ENCODE measurements at regions not wholly inside any gene's neighbourhood (a gene's known extent, or its start where the extent isn't known, plus 50 kb on each side); places are given as distances from the start of the nearest gene placed in this dataset.

DNA sequence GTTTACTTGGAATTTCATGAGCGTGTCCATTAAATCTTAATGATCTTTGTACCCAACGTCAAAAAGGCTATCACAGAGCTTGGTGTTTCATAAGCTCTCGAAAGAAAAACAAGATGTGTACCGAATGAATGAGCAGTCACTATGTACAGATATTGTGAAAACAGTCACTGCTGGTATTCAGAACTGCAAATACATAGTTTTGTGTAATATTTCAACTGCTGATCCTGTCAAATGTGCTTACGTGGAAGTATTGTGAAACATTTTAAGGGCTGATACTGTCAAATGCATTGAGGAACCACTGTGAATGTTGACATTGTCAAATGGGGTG, 184.2 kb upstream of the KLHL29 start:
- RAD21 ChIA-PET (ENCODE audit: low non-redundant PET in 1 of 2, low total read pairs in 2 of 2, uncharacterized antibody in 2 of 2, unreplicated experiment in 2 of 2), result no interaction called here
- H3K4me1 ChIP-seq (ENCODE audit: control insufficient read depth in 1 of 2, insufficient read depth in 2 of 2, low read length in 2 of 2), result no peaks in the 10 kb centered on the region

More for the DNA sequence above, 184.2 kb upstream of the KLHL29 start:
- Histone ChIP-seq H3K9me2 (ENCODE audit: insufficient read depth) (no peaks in the 10 kb centered on the region), H4K20me1 (ENCODE audit: insufficient read depth) (no peaks in the 10 kb centered on the region), H2AFZ (ENCODE audit: low read depth, low read length, poor library complexity, severe bottlenecking) (no peak overlapping the region), H3K9ac (ENCODE audit: low read length) (no peak overlapping the region), H3K27me3 (ENCODE audit: insufficient read depth, low read length) (peaks cover 22% of the 10 kb centered on the region), H3K36me3 (ENCODE audit: control insufficient read depth in 1 of 2, insufficient read depth in 2 of 2, low read length in 2 of 2) (no peaks in the 10 kb centered on the region), H3K79me2 (ENCODE audit: insufficient read depth, low read length) (no peaks in the 10 kb centered on the region), H3K4me3 (replicated peaks in 1 of 2; ENCODE audit: low read depth in 1 of 2, low read length in 2 of 2) (no peak overlapping the region), H3K9me3 (ENCODE audit: control insufficient read depth in 1 of 2, insufficient read depth in 1 of 2, low read depth in 1 of 2, low read length in 2 of 2) (no peaks in the 10 kb centered on the region), H3K4me2 (ENCODE audit: low read length) (no peak overlapping the region), H3K27ac (ENCODE audit: low read depth, low read length) (no peak overlapping the region)
- DNase-seq (ENCODE audit: low read depth, low spot score), result no peak
- no TSS peak for BruUV-seq (replicated peaks)
- TF ChIP-seq TCF7L2 (IDR thresholded peaks at IDR 0.05; ENCODE audit: borderline replicate concordance, extremely low read depth, insufficient read depth, insufficient read length) (no peak), RAD21 (IDR thresholded peaks at IDR 0.05; ENCODE audit: low read depth) (no peak), SRF (IDR thresholded peaks at IDR 0.05; ENCODE audit: low read depth) (no peak), EZH2 (IDR thresholded peaks at IDR 0.05) (no peak), SIN3A (IDR thresholded peaks at IDR 0.05; ENCODE audit: low read depth) (no peak), CBX3 (IDR thresholded peaks at IDR 0.05; ENCODE audit: low read depth) (no peak), SP1 (IDR thresholded peaks at IDR 0.05; ENCODE audit: low read depth) (no peak), EZH2phosphoT487 (IDR thresholded peaks at IDR 0.05; ENCODE audit: borderline replicate concordance) (no peak), EGR1 (IDR thresholded peaks at IDR 0.05; ENCODE audit: low read depth) (no peak), ZFX (IDR thresholded peaks at IDR 0.05) (no peak), JUND (IDR thresholded peaks at IDR 0.05) (no peak)
- TF ChIP-seq, protein P1, sequence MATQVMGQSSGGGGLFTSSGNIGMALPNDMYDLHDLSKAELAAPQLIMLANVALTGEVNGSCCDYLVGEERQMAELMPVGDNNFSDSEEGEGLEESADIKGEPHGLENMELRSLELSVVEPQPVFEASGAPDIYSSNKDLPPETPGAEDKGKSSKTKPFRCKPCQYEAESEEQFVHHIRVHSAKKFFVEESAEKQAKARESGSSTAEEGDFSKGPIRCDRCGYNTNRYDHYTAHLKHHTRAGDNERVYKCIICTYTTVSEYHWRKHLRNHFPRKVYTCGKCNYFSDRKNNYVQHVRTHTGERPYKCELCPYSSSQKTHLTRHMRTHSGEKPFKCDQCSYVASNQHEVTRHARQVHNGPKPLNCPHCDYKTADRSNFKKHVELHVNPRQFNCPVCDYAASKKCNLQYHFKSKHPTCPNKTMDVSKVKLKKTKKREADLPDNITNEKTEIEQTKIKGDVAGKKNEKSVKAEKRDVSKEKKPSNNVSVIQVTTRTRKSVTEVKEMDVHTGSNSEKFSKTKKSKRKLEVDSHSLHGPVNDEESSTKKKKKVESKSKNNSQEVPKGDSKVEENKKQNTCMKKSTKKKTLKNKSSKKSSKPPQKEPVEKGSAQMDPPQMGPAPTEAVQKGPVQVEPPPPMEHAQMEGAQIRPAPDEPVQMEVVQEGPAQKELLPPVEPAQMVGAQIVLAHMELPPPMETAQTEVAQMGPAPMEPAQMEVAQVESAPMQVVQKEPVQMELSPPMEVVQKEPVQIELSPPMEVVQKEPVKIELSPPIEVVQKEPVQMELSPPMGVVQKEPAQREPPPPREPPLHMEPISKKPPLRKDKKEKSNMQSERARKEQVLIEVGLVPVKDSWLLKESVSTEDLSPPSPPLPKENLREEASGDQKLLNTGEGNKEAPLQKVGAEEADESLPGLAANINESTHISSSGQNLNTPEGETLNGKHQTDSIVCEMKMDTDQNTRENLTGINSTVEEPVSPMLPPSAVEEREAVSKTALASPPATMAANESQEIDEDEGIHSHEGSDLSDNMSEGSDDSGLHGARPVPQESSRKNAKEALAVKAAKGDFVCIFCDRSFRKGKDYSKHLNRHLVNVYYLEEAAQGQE (IDR thresholded peaks at IDR 0.05; ENCODE audit: low read depth), result no peak
- TF ChIP-seq, protein P2, sequence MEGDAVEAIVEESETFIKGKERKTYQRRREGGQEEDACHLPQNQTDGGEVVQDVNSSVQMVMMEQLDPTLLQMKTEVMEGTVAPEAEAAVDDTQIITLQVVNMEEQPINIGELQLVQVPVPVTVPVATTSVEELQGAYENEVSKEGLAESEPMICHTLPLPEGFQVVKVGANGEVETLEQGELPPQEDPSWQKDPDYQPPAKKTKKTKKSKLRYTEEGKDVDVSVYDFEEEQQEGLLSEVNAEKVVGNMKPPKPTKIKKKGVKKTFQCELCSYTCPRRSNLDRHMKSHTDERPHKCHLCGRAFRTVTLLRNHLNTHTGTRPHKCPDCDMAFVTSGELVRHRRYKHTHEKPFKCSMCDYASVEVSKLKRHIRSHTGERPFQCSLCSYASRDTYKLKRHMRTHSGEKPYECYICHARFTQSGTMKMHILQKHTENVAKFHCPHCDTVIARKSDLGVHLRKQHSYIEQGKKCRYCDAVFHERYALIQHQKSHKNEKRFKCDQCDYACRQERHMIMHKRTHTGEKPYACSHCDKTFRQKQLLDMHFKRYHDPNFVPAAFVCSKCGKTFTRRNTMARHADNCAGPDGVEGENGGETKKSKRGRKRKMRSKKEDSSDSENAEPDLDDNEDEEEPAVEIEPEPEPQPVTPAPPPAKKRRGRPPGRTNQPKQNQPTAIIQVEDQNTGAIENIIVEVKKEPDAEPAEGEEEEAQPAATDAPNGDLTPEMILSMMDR (IDR thresholded peaks at IDR 0.05 in 2 of 3, conservative IDR thresholded peaks at IDR 0.05 in 1 of 3; ENCODE audit: borderline replicate concordance in 1 of 3, insufficient read depth in 1 of 3, low read depth in 2 of 3, low read length in 2 of 3), result no peak
- TF ChIP-seq, protein P3, sequence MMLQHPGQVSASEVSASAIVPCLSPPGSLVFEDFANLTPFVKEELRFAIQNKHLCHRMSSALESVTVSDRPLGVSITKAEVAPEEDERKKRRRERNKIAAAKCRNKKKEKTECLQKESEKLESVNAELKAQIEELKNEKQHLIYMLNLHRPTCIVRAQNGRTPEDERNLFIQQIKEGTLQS (IDR thresholded peaks at IDR 0.05), result no peak
- TF ChIP-seq, protein P4, sequence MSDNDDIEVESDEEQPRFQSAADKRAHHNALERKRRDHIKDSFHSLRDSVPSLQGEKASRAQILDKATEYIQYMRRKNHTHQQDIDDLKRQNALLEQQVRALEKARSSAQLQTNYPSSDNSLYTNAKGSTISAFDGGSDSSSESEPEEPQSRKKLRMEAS (IDR thresholded peaks at IDR 0.05), result no peak
- ChIA-PET POLR2A (no interaction called here), CTCF (no interaction called here)
- intact Hi-C loops (cut with micrococcal nuclease), result no loop called here
- no peak for ATAC-seq
